Loucy (cell line): ENCODE measurements at regions not wholly inside any gene's neighbourhood (a gene's known extent, or its start where the extent isn't known, plus 50 kb on each side); places are given as distances from the start of the nearest gene placed in this dataset.

Source experiments
- EZH2phosphoT487 ChIP-seq: fragments of 200-600 bp; IDR thresholded peaks from 2 replicates; pipeline ENCODE4 v1.6.1; 2018; ENCODE audit warnings: antibody characterized with exemption, mild to moderate bottlenecking, moderate library complexity, borderline replicate concordance
- TF ChIP-seq, protein P1 (sequence below): fragments of 200-600 bp; sonication (generic); conservative IDR thresholded peaks from 2 replicates; pipeline ENCODE4 v1.5.1; 2014; ENCODE audit warnings: mild to moderate bottlenecking, antibody characterized with exemption, low read length

DNA sequence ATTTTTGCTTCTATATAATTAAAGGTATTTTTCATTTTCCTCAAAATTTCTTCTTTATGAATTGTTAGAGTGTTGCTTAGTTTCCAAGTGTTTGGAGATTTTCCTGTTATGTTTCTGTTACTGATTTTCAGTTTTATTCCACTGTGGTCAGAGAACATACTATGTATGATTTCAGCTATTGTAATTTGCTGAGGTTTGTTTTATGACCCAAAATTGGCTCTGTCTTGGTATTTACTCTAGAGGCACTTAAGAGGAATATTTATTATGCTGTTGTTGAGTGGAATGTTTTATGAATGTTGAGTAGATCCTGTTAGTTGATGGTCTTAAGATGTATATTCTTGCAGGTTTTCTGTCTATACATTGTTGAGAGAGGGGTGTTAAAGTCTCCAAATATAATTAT is 263.5 kb downstream of the PABPC4L start:
- TF ChIP-seq, protein P1, sequence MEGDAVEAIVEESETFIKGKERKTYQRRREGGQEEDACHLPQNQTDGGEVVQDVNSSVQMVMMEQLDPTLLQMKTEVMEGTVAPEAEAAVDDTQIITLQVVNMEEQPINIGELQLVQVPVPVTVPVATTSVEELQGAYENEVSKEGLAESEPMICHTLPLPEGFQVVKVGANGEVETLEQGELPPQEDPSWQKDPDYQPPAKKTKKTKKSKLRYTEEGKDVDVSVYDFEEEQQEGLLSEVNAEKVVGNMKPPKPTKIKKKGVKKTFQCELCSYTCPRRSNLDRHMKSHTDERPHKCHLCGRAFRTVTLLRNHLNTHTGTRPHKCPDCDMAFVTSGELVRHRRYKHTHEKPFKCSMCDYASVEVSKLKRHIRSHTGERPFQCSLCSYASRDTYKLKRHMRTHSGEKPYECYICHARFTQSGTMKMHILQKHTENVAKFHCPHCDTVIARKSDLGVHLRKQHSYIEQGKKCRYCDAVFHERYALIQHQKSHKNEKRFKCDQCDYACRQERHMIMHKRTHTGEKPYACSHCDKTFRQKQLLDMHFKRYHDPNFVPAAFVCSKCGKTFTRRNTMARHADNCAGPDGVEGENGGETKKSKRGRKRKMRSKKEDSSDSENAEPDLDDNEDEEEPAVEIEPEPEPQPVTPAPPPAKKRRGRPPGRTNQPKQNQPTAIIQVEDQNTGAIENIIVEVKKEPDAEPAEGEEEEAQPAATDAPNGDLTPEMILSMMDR: no peak
- TF ChIP-seq EZH2phosphoT487: no peak
